ENCODE measurements at regions not wholly inside any gene's neighbourhood (a gene's known extent, or its start where the extent isn't known, plus 50 kb on each side); places are given as distances from the start of the nearest gene placed in this dataset.

- TF ChIP-seq CTCF (IDR thresholded peaks at IDR 0.05; ENCODE audit: low read depth, low read length), result no peak
Observed at GRCh38 chr17:34452769-34453168, 89.7 kb upstream of the CCL1 start.

GRCh38 chr17:34451313-34451712 is 88.3 kb upstream of the CCL1 start:
- no peak for TF ChIP-seq CTCF (IDR thresholded peaks at IDR 0.05; ENCODE audit: low read depth, low read length)
- no peak overlapping the region for H3K4me3 ChIP-seq (ENCODE audit: low read depth, low read length)

More at GRCh38 chr17:34452769-34453168, 89.7 kb upstream of the CCL1 start:
- no peak overlapping the region for H3K4me3 ChIP-seq (ENCODE audit: low read depth, low read length)

- H3K4me3 ChIP-seq (ENCODE audit: low read depth, low read length), result no peak overlapping the region
- no peak for TF ChIP-seq CTCF (IDR thresholded peaks at IDR 0.05; ENCODE audit: low read depth, low read length)
Observed at GRCh38 chr17:34447406-34447805, 84.4 kb upstream of the CCL1 start.

GRCh38 chr17:34445101-34445500 is 82.1 kb upstream of the CCL1 start:
- TF ChIP-seq CTCF (IDR thresholded peaks at IDR 0.05; ENCODE audit: low read depth, low read length), result no peak
- no peak overlapping the region for H3K4me3 ChIP-seq (ENCODE audit: low read depth, low read length)

- H3K4me3 ChIP-seq (ENCODE audit: low read depth, low read length), result no peak overlapping the region
- TF ChIP-seq CTCF (IDR thresholded peaks at IDR 0.05; ENCODE audit: low read depth, low read length), result no peak
Observed at GRCh38 chr17:34443619-34444469, 80.8 kb upstream of the CCL1 start.

- TF ChIP-seq CTCF (IDR thresholded peaks at IDR 0.05; ENCODE audit: low read depth, low read length), result no peak
Observed at GRCh38 chr17:34442387-34443111, 79.5 kb upstream of the CCL1 start.

GRCh38 chr17:34437188-34437587 is 74.2 kb upstream of the CCL1 start:
- no peak overlapping the region for H3K4me3 ChIP-seq (ENCODE audit: low read depth, low read length)
- TF ChIP-seq CTCF (IDR thresholded peaks at IDR 0.05; ENCODE audit: low read depth, low read length), result no peak

More at GRCh38 chr17:34442387-34443111, 79.5 kb upstream of the CCL1 start:
- H3K4me3 ChIP-seq (ENCODE audit: low read depth, low read length), result no peak overlapping the region

Measured in WI38 (cell line).